ENCODE measurements at regions not wholly inside any gene's neighbourhood (a gene's known extent, or its start where the extent isn't known, plus 50 kb on each side); places are given as distances from the start of the nearest gene placed in this dataset.

GRCh38 chr2:40592218-40592617, 140.3 kb upstream of the SLC8A1 start:
- TF ChIP-seq CTCF (conservative IDR thresholded peaks at IDR 0.05): no peak
- no peak for TF ChIP-seq ZFX (IDR thresholded peaks at IDR 0.05)
